ENCODE measurements at regions not wholly inside any gene's neighbourhood (a gene's known extent, or its start where the extent isn't known, plus 50 kb on each side); places are given as distances from the start of the nearest gene placed in this dataset.
A peak's percentile ranks its signal among the peaks of the same experiment; 100 is the strongest.

GRCh38 chr17:77432742-77433141 is 292.0 kb downstream of the SEC14L1 start:
- DNase-seq: no peak

GRCh38 chr17:77433385-77434135 is 292.8 kb downstream of the SEC14L1 start:
- no peak for DNase-seq

DNA sequence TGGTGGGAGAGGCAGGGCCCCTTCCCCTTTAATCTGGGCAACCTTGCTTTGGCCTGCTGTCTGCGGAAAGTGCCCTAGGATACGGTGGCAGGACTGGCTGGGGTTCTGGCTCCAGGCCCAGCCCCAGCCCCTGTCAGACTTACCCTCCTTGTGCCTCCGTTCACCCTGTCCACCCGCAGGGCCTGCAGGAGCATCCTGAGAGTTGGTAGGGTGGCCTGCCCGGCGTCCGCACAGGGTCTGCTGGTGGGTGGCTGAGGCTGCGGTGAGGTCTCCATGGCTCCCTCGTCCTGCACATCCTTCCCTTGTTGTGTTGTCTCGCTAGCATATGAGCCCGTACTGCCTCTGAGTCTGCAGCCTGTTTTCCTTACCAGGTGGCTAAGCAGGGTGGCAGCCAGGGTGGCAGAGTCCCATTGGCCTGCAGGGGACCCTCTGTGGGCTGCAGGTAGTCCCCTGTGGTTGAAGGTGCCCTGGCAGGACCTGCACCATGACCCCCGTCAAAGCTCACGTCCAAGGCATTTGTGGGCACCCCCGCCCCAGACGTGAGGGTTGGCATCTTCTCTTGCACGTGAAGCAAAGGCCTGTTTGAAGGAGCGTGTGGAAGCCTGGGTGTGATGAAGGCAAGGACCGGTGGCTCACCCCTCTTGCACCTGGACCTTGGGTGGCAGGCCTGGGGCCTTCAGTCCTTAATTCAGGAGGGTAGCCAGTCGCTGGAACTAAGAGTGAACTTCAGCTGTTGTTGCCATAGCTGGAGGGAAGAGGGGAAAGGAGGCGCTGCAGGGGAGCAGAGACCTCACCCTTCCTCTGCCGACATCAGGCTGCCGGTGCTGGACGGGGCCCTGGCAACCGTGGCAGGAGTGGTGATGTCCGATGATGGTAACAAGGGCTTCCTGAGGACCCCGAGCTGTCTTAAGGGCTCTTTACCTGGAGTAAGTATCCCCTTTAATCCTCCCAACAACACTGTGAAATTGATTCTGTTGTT is 293.7 kb downstream of the SEC14L1 start:
- DNase-seq: no peak

DNA sequence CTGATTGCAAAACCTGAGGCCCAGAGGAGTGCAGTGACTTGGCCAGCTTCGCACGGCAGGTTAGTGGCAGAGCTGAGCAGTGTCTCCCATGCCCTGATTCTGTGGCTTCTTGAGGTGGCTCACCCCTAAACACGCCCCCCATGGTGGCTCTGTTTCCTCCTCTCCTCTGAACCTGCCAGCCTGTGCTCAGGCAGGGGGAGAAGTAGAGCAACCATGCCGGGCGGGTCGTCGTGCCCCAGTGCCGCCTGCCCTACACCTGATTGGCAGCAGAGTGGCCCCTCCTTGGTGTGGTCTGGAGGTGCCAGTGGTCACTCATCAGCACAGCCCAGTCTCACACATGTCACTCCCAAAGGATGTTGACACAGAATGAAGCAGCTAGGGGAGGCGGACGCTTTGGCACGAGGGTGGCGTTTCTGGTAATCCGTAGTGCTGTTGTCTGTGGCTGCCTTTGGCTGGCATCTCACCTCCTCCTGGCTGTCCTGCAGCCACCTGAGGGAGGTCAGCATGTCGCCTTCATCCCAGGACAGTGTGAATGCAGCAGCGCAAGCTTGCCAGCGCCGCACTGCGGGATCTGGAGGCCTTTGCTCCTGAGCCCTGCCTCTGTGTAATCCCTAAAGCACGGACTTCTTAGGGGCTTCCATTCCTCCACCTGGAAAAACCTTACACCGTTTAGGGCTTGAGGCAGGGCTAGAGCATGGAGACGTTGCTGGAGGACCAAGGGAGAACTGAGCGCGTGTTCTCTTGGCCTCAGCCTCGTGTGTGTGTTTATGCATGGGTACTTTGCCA is 294.7 kb downstream of the SEC14L1 start:
- no peak for DNase-seq

DNA sequence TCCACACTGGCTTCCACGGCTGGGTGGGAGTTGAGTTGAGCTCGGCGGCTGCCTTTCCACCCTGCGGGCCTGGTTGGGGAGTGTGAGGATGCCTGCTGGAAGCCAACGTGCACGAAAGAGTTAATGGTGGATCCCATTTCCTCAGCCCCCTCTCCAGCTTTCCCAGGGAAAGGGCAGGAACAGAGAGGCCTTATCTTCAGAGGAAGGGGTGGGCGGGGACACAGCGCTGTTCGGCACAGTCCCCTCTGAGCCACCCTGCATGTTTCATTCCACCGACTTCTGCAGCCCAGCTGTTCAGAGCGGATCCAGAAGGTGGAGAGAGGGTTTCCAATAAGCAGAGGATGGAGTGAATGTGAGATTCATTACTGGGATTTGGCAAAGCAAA is 295.3 kb downstream of the SEC14L1 start:
- peak; percentile 96 for DNase-seq

DNA sequence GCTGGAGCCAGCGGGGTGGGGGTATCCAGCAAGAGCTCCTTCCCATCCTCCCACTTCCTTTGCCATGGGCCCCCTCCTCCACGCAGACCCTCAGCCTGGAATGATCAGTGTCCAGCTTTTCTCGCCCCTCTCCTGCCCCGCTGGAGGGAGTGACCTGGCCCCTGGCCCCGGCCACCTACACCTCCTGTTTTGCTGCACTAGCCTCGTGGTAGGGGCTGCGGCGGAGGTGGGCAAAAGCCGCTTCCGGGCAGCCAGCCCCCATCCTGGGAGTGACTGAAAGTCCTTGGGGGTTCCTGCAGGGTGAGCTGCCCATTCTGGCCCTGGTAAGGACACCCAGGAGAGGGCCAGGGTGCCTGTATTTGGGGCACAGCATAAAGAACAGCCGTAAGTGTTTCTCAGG is 295.7 kb downstream of the SEC14L1 start:
- DNase-seq: no peak

DNA sequence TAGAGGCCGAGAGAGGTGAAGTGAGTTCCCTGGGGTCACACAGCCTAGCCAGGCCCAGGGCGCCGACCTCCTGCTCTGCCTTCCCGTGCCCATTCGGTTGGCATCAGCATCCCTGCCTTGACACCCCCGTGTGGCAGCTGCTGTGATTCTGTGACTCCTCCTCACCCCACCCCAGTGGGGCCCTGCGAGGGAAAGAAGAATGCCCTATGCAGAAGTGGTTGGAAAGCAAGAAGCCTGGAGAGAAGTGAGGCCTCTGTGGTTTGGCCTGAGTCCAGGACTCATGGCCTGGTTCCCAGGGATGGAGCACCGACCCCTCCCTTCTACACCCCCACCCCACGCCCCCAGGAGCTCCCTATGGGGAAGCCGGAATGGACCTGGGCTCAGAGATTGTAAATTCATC is 296.2 kb downstream of the SEC14L1 start:
- peak; percentile 89 for DNase-seq

GRCh38 chr17:77437747-77438146 is 297.0 kb downstream of the SEC14L1 start:
- no peak for DNase-seq

- DNase-seq: no peak
These were observed 297.7 kb downstream of the SEC14L1 start for GRCh38 chr17:77438241-77439188.

GRCh38 chr17:77439189-77440018 is 298.6 kb downstream of the SEC14L1 start:
- peak; percentile 78 for DNase-seq

DNA sequence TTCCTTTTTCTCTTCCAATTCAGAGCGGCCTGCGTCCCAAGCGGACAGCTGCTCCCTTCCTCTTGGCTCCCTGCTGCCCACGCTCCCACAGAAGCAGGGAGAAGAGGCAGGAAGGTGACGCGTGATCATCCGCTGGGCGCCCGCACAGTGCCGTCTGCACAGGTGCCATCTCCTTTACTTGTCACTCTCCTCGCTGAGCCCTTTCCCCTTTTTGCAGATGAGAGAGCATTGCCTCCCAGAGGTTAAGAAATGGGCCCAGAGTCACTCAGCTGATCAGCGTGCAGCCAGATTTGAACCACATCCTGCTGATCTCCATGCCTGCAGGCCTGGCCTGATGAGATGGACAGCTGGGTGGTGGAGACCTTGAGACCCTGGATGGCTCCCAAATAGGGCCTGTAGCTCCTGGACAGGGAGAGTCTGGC is 299.8 kb downstream of the SEC14L1 start:
- DNase-seq: no peak

GRCh38 chr17:77441130-77441920 is 300.6 kb downstream of the SEC14L1 start:
- DNase-seq: no peak

GRCh38 chr17:77441940-77442339 is 301.2 kb downstream of the SEC14L1 start:
- no peak for DNase-seq

DNA sequence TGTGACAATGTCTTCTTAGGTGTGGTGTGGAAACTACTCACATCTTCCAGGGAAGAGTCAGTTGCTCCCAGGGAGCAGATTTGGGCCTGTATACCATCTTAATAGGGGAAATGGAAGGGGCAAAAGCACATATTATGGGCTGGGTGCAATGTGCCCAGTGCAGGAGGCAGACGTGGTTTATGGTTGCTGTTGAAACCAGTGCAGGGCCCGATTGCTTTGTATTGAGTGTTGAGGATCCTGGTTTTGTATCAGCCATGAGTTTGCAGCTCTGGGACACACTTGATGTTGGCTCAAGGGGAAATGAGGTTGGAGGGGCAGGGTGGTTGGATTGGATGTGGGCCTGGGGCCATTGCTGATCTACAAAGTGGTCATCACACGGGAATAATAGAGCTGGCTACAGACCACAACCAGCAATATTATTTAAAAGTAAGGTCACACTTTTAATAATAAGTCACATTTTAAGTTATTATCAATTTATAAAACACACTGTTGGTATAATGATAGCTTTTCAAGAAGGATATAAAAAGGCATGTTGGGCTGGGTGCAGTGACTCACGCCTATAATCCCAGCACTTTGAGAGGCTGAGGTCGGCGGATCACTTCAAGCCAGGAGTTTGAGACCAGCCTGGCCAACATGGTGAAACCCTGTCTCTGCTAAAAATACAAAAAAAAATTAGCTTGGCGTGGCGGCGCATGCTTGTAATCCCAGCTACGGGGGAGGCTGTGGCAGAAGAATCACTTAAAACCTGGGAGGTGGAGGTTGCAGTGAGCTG is 302.4 kb downstream of the SEC14L1 start:
- DNase-seq: no peak

DNA sequence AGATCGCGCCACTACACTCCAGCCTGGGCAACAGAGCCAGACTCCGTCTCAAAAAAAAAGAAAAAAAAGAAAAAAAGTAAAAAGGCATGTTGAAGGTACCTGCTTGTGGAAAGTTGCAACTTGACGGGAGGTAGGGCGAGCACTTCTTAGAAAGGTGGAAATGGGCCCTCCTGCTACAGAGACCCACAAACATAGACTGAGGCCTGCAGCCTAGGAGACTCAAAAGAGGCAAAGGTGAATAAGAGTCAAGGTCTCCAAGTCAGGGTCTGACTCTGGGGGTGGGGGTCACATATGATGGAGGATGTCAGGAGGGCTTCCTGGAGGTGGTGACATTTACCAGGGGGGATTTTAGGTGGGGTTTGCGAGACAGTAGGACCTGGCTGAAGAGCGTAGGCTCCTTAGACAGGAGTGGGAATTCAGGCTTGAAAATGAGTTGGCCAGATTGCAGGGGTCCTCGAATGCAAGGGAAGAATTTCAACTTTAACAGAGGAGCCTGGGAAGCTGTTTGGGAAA is 303.0 kb downstream of the SEC14L1 start:
- no peak for DNase-seq

- no peak for DNase-seq
These were observed 303.8 kb downstream of the SEC14L1 start for GRCh38 chr17:77444628-77444983.

GRCh38 chr17:77444984-77445759 is 304.4 kb downstream of the SEC14L1 start:
- peak; percentile 74 for DNase-seq

All from skin of body (tissue), 1 donor.